ENCODE measurements at regions not wholly inside any gene's neighbourhood (a gene's known extent, or its start where the extent isn't known, plus 50 kb on each side); places are given as distances from the start of the nearest gene placed in this dataset.

- dilution Hi-C loops (cut with HindIII; ENCODE audit: low sequenced_read_pairs, unreplicated experiment): no loop called here
- Histone ChIP-seq H2BK20ac (ENCODE audit: low read depth, low read length) (no peak overlapping the region), H4K91ac (ENCODE audit: insufficient read depth, low read depth, low read length) (no peak overlapping the region), H3K14ac (replicated peaks; ENCODE audit: low read depth, low read length) (no peak overlapping the region), H3K9ac (ENCODE audit: low read depth, low read length) (no peak overlapping the region), H3K9me3 (ENCODE audit: control insufficient read depth, insufficient read depth, low read length) (no peaks in the 10 kb centered on the region), H3K4me3 (ENCODE audit: insufficient read depth, low read depth, low read length) (no peak overlapping the region), H2BK120ac (ENCODE audit: low read depth, low read length) (no peak overlapping the region), H3K9me1 (ENCODE audit: insufficient read depth, low read length) (no peaks in the 10 kb centered on the region; the same call in 1 of the 2 replicates), H3K4me1 (ENCODE audit: control insufficient read depth, insufficient read depth, low read length) (no peaks in the 10 kb centered on the region), H2AK5ac (ENCODE audit: low read depth, low read length) (no peak overlapping the region), H2AFZ (replicated peaks; ENCODE audit: low read length, poor library complexity) (no peak overlapping the region), H3K79me1 (ENCODE audit: low read depth in 1 of 2, low read length in 2 of 2) (no peaks in the 10 kb centered on the region), H3K23ac (ENCODE audit: low read depth, low read length) (no peak overlapping the region), H4K8ac (ENCODE audit: low read depth in 2 of 2, low read length in 2 of 2) (no peak overlapping the region), H2BK5ac (ENCODE audit: low read depth, low read length, poor library complexity, severe bottlenecking) (no peak overlapping the region), H2AK9ac (replicated peaks; ENCODE audit: low read depth, low read length, poor library complexity) (no peak overlapping the region), H3K4ac (ENCODE audit: low read depth, low read length) (no peak overlapping the region), H3K18ac (ENCODE audit: low read depth, low read length) (no peak overlapping the region), H3K56ac (ENCODE audit: extremely low read depth, insufficient read depth, low read length) (no peak overlapping the region), H4K5ac (ENCODE audit: low read depth, low read length) (no peak overlapping the region), H3K27ac (ENCODE audit: insufficient read depth, low read length) (no peak overlapping the region), H3K27me3 (ENCODE audit: control insufficient read depth, insufficient read depth, low read length) (no peaks in the 10 kb centered on the region), H2BK15ac (ENCODE audit: low read depth, low read length) (no peak overlapping the region), H3K36me3 (ENCODE audit: control insufficient read depth, insufficient read depth, low read length) (no peaks in the 10 kb centered on the region), H4K20me1 (ENCODE audit: insufficient read depth, low read length) (no peaks in the 10 kb centered on the region), H3K4me2 (ENCODE audit: low read depth, low read length) (no peak overlapping the region)
- POLR2A ChIA-PET (ENCODE audit: unreplicated experiment): no interaction called here
- TF ChIP-seq CTCF (conservative IDR thresholded peaks at IDR 0.05; ENCODE audit: low read depth, low read length) (no peak), NFE2L2 (IDR thresholded peaks at IDR 0.05; ENCODE audit: low read depth, low read length) (no peak), RFX5 (IDR thresholded peaks at IDR 0.05; ENCODE audit: low read depth, low read length) (no peak), RAD21 (IDR thresholded peaks at IDR 0.05; ENCODE audit: low read length) (no peak), USF2 (IDR thresholded peaks at IDR 0.05; ENCODE audit: low read depth, low read length) (no peak), SMC3 (IDR thresholded peaks at IDR 0.05; ENCODE audit: low read depth, low read length) (no peak), BHLHE40 (IDR thresholded peaks at IDR 0.05; ENCODE audit: low read depth, low read length) (no peak), MAZ (IDR thresholded peaks at IDR 0.05; ENCODE audit: borderline replicate concordance, low read depth, low read length) (no peak), CEBPB (IDR thresholded peaks at IDR 0.05; ENCODE audit: low read depth, low read length) (no peak), FOS (IDR thresholded peaks at IDR 0.05; ENCODE audit: low read depth, low read length) (no peak), RCOR1 (IDR thresholded peaks at IDR 0.05; ENCODE audit: insufficient replicate concordance, low read length) (no peak)
- TF ChIP-seq, protein P1, sequence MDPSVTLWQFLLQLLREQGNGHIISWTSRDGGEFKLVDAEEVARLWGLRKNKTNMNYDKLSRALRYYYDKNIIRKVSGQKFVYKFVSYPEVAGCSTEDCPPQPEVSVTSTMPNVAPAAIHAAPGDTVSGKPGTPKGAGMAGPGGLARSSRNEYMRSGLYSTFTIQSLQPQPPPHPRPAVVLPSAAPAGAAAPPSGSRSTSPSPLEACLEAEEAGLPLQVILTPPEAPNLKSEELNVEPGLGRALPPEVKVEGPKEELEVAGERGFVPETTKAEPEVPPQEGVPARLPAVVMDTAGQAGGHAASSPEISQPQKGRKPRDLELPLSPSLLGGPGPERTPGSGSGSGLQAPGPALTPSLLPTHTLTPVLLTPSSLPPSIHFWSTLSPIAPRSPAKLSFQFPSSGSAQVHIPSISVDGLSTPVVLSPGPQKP (IDR thresholded peaks at IDR 0.05; ENCODE audit: borderline replicate concordance, low read depth, low read length): no peak
- DNase-seq (no peak), ATAC-seq (ENCODE audit: low read depth) (no peak)
- no TSS peak for BruUV-seq (replicated peaks)
- in situ Hi-C loops (cut with MboI; ENCODE audit: low sequenced_read_pairs): no loop called here
- intact Hi-C loops (cut with micrococcal nuclease): no loop called here
- WGBS, 2 experiments (ENCODE audit: extremely low coverage in 2 of 2, insufficient read length in 1 of 2): no CpG with 5 or more reads among the region's 2 CpGs
- CTCF ChIA-PET: interaction anchor here (0.6 kb wide), 1 partner anchor 276 kb away, joined by 3 read pairs; no protein-coding TSS in a partner anchor
Observed at GRCh38 chr1:215306426-215306825, 223.9 kb downstream of the KCNK2 start.

Measured in IMR-90 (cell line).